Smooth muscle cell of the brain vasculature (primary cell): ENCODE measurements at regions not wholly inside any gene's neighbourhood (a gene's known extent, or its start where the extent isn't known, plus 50 kb on each side); places are given as distances from the start of the nearest gene placed in this dataset.
"Not testable (repeated sequence)": the region's sequence is repeated elsewhere in the genome, so short reads cannot be mapped to it uniquely, and the experiment has no call there.

Source experiments
- DNase-seq: peaks from one replicate; pipeline ENCODE4 v3.0.0-alpha.2; 2012; ENCODE audit warnings: low read depth, low spot score

GRCh38 chr2:16190446-16191270 lies 250.3 kb downstream of the MYCN start:
- DNase-seq, result no peak

GRCh38 chr2:16189836-16190160 lies 249.4 kb downstream of the MYCN start:
- no peak for DNase-seq

- no peak for DNase-seq
Measured at GRCh38 chr2:16189029-16189835, 248.9 kb downstream of the MYCN start.

- no peak for DNase-seq
Measured at GRCh38 chr2:16188261-16188890, 248.0 kb downstream of the MYCN start.

GRCh38 chr2:16187482-16187817 lies 247.1 kb downstream of the MYCN start:
- no peak for DNase-seq

- DNase-seq, result no peak
Measured at GRCh38 chr2:16186661-16187481, 246.5 kb downstream of the MYCN start.

- DNase-seq, result no peak
Measured at GRCh38 chr2:16185801-16186272, 245.5 kb downstream of the MYCN start.

- no peak for DNase-seq
Measured at GRCh38 chr2:16184945-16185660, 244.8 kb downstream of the MYCN start.

- no peak for DNase-seq
Measured at GRCh38 chr2:16184341-16184890, 244.1 kb downstream of the MYCN start.

GRCh38 chr2:16183345-16183744 lies 243.0 kb downstream of the MYCN start:
- no peak for DNase-seq

GRCh38 chr2:16182841-16183240 lies 242.5 kb downstream of the MYCN start:
- no peak for DNase-seq

- not testable (repeated sequence) for DNase-seq
Measured at GRCh38 chr2:16182311-16182815, 242.0 kb downstream of the MYCN start.

- no peak for DNase-seq
Measured at GRCh38 chr2:16181741-16182090, 241.4 kb downstream of the MYCN start.

GRCh38 chr2:16181062-16181740 lies 240.9 kb downstream of the MYCN start:
- DNase-seq, result no peak

- no peak for DNase-seq
Measured at GRCh38 chr2:16180631-16181030, 240.3 kb downstream of the MYCN start.

- no peak for DNase-seq
Measured at GRCh38 chr2:16179701-16180416, 239.5 kb downstream of the MYCN start.

- DNase-seq, result no peak
Measured at GRCh38 chr2:16178551-16179130, 238.3 kb downstream of the MYCN start.

GRCh38 chr2:16177671-16178180 lies 237.4 kb downstream of the MYCN start:
- no peak for DNase-seq
